Right lobe of liver (tissue), 6 donors: ENCODE measurements at regions not wholly inside any gene's neighbourhood (a gene's known extent, or its start where the extent isn't known, plus 50 kb on each side); places are given as distances from the start of the nearest gene placed in this dataset.

Experiments used
- ATAC-seq, 4 donors: fragments of 200-7000 bp; cut with Tn5 transposase; one replicate each; pipeline ENCODE4 v1.9.1; 2020; ENCODE audit warnings: mild to moderate bottlenecking in 4 of 4, moderate library complexity in 4 of 4
- DNase-seq, 3 donors: peaks; one replicate each; pipeline ENCODE4 v3.0.0-alpha.2; 2020
- H3K27ac ChIP-seq, 3 donors: fragments of 200-600 bp; one replicate each; pipeline ENCODE4 v1.8.0; 2022
- H3K27me3 ChIP-seq, 2 donors: fragments of 200-600 bp; one replicate each; pipeline ENCODE4 v1.8.0; 2022
- H3K36me3 ChIP-seq, 4 donors: fragments of 200-600 bp; sonication (generic) in 1 of 4; one replicate each; pipeline versions ENCODE4 v1.5.1 to v1.8.0; 2017 to 2022; ENCODE audit warnings: control low read depth in 1 of 4
- H3K4me1 ChIP-seq, 4 donors: fragments of 200-600 bp; sonication (generic) in 1 of 4; one replicate each; pipeline versions ENCODE4 v1.5.1 to v1.8.0; 2017 to 2022; ENCODE audit warnings: control low read depth in 1 of 4
- H3K4me3 ChIP-seq, 3 donors: fragments of 200-600 bp; one replicate each; pipeline ENCODE4 v1.8.0; 2022
- H3K9me3 ChIP-seq, 4 donors: fragments of 200-600 bp; sonication (generic) in 1 of 4; one replicate each; pipeline versions ENCODE4 v1.5.1 to v1.8.0; 2017 to 2022; ENCODE audit warnings: control low read depth in 1 of 4
- POLR2A ChIP-seq: fragments of 450-650 bp; IDR thresholded peaks from one replicate; pipeline ENCODE4 v1.6.1; 2017; ENCODE audit warnings: antibody characterized with exemption, mild to moderate bottlenecking
- WGBS: methylation state at CpG from one replicate; pipeline ENCODE4 v1.1.6; 2018; ENCODE audit warnings: low coverage, low lambda C conversion rate; ENCODE audit not compliant: insufficient coverage; ENCODE audit errors: missing lambda C conversion rate; 5-methylcytosine and 5-hydroxymethylcytosine counted together
- intact Hi-C, 2 donors: fragments of 100-400 bp; cut with DNase I; formaldehyde crosslinking; loops; one replicate each; pipeline versions ENCODE4 v1.11.2 to v1.14.1; 2022
- TF ChIP-seq, protein P1 (sequence below), 4 donors: fragments of 200-600 bp in 3 of 4; fragments of 450-650 bp in 1 of 4; IDR thresholded peaks; one replicate each; pipeline versions ENCODE4 v1.5.1 to v1.8.0; 2016 to 2022; ENCODE audit warnings: antibody characterized with exemption in 4 of 4, mild to moderate bottlenecking in 2 of 4
- donor health status: DM: no; HTN: yes; CAD: no.
- donor health status: DM: no; HTN: no; CAD: no.
- donor health status: DM: no; HTN: no; CAD: no.
- donor health status: DM: no; HTN: yes; CAD: no.
- donor health status: DM: no; HTN: yes; CAD: no.

DNA sequence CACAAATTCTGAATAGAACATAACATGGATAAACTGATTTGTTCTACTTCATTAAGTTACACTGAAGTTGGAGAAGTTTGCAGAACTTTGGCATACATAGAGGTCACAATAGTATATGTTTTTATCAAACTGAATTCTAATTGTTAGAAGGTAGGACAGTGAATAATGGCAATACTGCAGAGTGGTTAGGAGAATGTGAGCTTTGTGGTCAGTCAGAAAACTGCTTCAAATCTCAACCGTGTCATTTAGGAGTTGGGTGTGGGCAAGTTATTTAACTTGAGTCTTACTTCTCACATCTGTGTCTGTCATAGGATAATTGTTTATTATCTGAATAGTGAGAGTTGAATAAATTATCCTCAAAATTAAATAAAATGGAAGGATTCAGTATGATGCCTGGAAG lies 374.6 kb upstream of the SYT1 start:
- no peaks in the 10 kb centered on the region for H3K36me3 ChIP-seq
- H3K27me3 ChIP-seq = no peaks in the 10 kb centered on the region
- intact Hi-C loops = no loop called here
- H3K9me3 ChIP-seq = no peaks in the 10 kb centered on the region
- no peak for TF ChIP-seq POLR2A
- TF ChIP-seq, protein P1, sequence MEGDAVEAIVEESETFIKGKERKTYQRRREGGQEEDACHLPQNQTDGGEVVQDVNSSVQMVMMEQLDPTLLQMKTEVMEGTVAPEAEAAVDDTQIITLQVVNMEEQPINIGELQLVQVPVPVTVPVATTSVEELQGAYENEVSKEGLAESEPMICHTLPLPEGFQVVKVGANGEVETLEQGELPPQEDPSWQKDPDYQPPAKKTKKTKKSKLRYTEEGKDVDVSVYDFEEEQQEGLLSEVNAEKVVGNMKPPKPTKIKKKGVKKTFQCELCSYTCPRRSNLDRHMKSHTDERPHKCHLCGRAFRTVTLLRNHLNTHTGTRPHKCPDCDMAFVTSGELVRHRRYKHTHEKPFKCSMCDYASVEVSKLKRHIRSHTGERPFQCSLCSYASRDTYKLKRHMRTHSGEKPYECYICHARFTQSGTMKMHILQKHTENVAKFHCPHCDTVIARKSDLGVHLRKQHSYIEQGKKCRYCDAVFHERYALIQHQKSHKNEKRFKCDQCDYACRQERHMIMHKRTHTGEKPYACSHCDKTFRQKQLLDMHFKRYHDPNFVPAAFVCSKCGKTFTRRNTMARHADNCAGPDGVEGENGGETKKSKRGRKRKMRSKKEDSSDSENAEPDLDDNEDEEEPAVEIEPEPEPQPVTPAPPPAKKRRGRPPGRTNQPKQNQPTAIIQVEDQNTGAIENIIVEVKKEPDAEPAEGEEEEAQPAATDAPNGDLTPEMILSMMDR (IDR thresholded peaks at IDR 0.05) = no peak
- no peak overlapping the region for H3K4me3 ChIP-seq
- no peak for ATAC-seq
- no peak overlapping the region for H3K27ac ChIP-seq
- no peak for DNase-seq
- WGBS = 38% methylated on average over 1 of the region's 1 CpG
- no peaks in the 10 kb centered on the region for H3K4me1 ChIP-seq

DNA sequence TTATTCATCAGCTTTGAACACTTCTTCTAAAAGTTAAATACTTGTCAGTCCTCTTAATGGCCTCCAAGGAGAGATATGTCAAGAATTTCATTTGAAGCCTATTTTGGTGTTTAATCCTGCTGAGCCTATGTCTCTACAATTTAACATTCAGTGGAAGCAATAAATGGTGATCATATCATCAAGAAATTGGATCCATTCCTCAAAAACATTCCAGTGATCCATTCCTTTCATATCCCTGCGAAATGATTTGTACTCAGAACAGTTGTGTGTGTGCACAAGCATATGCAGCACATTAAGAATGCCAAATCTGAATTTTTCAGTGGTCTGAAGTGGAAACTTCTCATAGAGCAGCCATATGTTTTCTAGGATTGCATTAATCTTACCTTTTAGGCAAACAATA lies 373.7 kb upstream of the SYT1 start:
- Histone ChIP-seq H3K36me3 (no peaks in the 10 kb centered on the region), H3K4me1 (no peaks in the 10 kb centered on the region), H3K4me3 (no peak overlapping the region), H3K27ac (no peak overlapping the region), H3K9me3 (no peaks in the 10 kb centered on the region), H3K27me3 (no peaks in the 10 kb centered on the region)
- WGBS = 0% methylated on average over 1 of the region's 1 CpG
- no peak for ATAC-seq
- TF ChIP-seq POLR2A = no peak
- TF ChIP-seq, protein P1 (IDR thresholded peaks at IDR 0.05) = no peak
- no peak for DNase-seq
- intact Hi-C loops = no loop called here

DNA sequence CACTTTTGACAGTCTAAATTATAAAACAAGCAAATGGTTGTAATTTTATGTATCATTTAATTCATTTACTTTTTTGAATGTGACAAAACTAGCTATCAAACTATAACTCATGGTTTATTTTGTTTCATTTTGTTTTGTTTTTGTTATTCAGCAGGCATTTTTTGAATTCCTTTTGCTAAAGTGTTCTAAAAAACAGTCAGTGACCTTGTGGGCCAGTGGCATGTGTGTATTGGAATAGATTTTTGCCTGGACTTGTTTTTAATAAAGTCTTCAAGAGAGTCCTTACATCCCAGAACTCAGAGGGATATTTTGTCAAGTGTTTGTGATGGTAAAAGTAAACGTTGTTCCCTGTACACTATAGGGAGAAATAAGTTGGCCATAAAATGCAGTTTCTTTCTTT lies 369.7 kb upstream of the SYT1 start:
- H3K4me3 ChIP-seq = no peak overlapping the region
- no peaks in the 10 kb centered on the region for H3K27me3 ChIP-seq
- DNase-seq (no peak), ATAC-seq (no peak)
- TF ChIP-seq POLR2A = no peak
- TF ChIP-seq, protein P1 (IDR thresholded peaks at IDR 0.05) = no peak
- intact Hi-C loops = no loop called here
- WGBS = 36% methylated on average over 1 of the region's 1 CpG
- no peaks in the 10 kb centered on the region for H3K36me3 ChIP-seq
- no peaks in the 10 kb centered on the region for H3K9me3 ChIP-seq
- H3K27ac ChIP-seq = no peak overlapping the region
- H3K4me1 ChIP-seq = no peaks in the 10 kb centered on the region

DNA sequence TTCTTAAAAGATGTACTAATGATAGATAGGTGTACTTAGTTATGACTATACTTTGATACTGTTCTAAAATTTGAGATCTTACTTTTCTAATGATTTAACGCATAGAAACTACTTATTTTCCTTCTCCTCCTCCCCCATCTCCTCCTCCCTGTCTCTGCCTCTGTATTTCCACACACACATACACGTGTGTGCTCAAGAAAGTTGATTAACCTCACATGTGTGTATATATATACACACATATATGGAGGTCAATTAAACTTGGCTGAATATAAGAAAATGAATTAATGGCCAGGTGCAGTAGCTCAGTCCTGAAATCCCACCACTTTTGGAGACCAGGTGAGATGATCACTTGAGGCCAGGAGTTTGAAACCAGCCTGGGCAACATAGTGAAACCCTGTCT lies 362.7 kb upstream of the SYT1 start:
- no peak overlapping the region for H3K27ac ChIP-seq
- H3K4me1 ChIP-seq = no peaks in the 10 kb centered on the region
- WGBS = 43% methylated on average over 2 of the region's 2 CpGs
- no peak for ATAC-seq
- DNase-seq = no peak
- no peaks in the 10 kb centered on the region for H3K36me3 ChIP-seq
- H3K9me3 ChIP-seq = no peaks in the 10 kb centered on the region
- no peak overlapping the region for H3K4me3 ChIP-seq
- H3K27me3 ChIP-seq = no peaks in the 10 kb centered on the region
- intact Hi-C loops = no loop called here
- TF ChIP-seq POLR2A = no peak

DNA sequence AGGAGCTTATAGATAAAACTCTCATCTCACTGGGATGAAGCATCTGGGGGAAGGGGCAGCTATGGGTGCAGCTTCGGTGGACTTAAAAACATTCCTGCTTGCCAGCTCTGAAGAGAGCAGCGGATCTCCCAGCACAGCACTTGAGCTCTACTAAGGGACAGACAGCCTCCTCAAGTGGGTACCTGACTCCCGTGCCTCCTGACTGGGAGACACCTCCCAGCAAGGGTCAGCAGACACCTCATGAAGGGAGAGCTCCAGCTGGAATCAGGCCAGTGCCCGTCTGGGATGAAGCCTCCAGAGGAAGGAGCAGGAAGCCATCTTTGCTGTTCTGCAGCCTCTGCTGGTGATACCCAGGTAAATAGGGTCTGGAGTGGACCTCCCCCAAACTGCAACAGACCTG lies 345.2 kb upstream of the SYT1 start:
- H3K36me3 ChIP-seq = no peaks in the 10 kb centered on the region
- H3K4me3 ChIP-seq = no peak overlapping the region
- no peaks in the 10 kb centered on the region for H3K9me3 ChIP-seq
- no peaks in the 10 kb centered on the region for H3K27me3 ChIP-seq
- WGBS = 86% methylated on average over 1 of the region's 4 CpGs
- intact Hi-C loops = no loop called here
- DNase-seq = peak in 1 of 3 donors; percentile 22
- H3K4me1 ChIP-seq = no peaks in the 10 kb centered on the region
- no peak for ATAC-seq
- no peak for TF ChIP-seq POLR2A
- TF ChIP-seq, protein P1 (IDR thresholded peaks at IDR 0.05) = no peak
- no peak overlapping the region for H3K27ac ChIP-seq
